ENCODE measurements at regions not wholly inside any gene's neighbourhood (a gene's known extent, or its start where the extent isn't known, plus 50 kb on each side); places are given as distances from the start of the nearest gene placed in this dataset.

DNA sequence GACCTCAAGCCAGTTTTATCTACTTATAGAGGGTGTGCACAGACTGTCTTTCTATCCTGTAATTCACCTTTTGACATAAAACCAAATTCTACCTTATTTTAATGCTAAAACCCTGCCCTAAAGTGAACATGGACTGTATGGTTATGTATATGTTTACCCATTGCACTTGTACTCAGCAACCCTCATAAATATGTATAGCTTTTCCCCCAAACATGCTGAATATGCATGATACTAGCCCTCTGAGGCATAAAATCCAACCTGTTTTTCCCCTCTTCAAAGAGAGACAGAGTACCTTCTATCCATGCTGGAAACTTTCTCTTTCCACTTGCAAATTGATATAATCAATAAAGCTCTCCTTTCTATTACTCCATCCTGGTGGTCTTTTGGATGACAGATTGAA is 267.9 kb upstream of the BMP2 start:
- TF ChIP-seq, protein P1, sequence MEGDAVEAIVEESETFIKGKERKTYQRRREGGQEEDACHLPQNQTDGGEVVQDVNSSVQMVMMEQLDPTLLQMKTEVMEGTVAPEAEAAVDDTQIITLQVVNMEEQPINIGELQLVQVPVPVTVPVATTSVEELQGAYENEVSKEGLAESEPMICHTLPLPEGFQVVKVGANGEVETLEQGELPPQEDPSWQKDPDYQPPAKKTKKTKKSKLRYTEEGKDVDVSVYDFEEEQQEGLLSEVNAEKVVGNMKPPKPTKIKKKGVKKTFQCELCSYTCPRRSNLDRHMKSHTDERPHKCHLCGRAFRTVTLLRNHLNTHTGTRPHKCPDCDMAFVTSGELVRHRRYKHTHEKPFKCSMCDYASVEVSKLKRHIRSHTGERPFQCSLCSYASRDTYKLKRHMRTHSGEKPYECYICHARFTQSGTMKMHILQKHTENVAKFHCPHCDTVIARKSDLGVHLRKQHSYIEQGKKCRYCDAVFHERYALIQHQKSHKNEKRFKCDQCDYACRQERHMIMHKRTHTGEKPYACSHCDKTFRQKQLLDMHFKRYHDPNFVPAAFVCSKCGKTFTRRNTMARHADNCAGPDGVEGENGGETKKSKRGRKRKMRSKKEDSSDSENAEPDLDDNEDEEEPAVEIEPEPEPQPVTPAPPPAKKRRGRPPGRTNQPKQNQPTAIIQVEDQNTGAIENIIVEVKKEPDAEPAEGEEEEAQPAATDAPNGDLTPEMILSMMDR (IDR thresholded peaks at IDR 0.05; ENCODE audit: borderline replicate concordance, extremely low read depth, low read length, poor library complexity, severe bottlenecking) = no peak
- no peak for TF ChIP-seq EZH2 (IDR thresholded peaks at IDR 0.05; ENCODE audit: borderline replicate concordance, low read depth, low read length, severe bottlenecking)

Measured in DND-41 (cell line).